Smooth muscle cell (in vitro differentiated cells): ENCODE measurements at regions not wholly inside any gene's neighbourhood (a gene's known extent, or its start where the extent isn't known, plus 50 kb on each side); places are given as distances from the start of the nearest gene placed in this dataset.

Experiments used
- DNase-seq: peaks from one replicate; lab custom pipeline; 2025; ENCODE audit not compliant: unreplicated experiment; lab: John Stamatoyannopoulos, UW
- H2AFZ ChIP-seq: fragments of 200-600 bp; sonication (generic); 2 replicates; pipeline ENCODE4 v1.6.0; 2016; ENCODE audit warnings: antibody characterized with exemption, low read depth, mild to moderate bottlenecking
- H3F3A ChIP-seq: fragments of 200-600 bp; sonication (generic); 2 replicates; pipeline ENCODE4 v1.6.0; 2017; ENCODE audit warnings: antibody characterized with exemption, low read depth
- H3K27ac ChIP-seq: fragments of 200-600 bp; sonication (generic); 2 replicates; pipeline ENCODE4 v1.5.1; 2016; ENCODE audit warnings: low read depth, mild to moderate bottlenecking
- H3K27me3 ChIP-seq: fragments of 200-600 bp; sonication (generic); 2 replicates; pipeline ENCODE4 v1.6.1; 2016; ENCODE audit warnings: low read depth, mild to moderate bottlenecking
- H3K36me3 ChIP-seq: fragments of 200-600 bp; sonication (generic); 2 replicates; pipeline ENCODE4 v1.5.1; 2016; ENCODE audit warnings: low read depth
- H3K4me1 ChIP-seq: fragments of 200-600 bp; sonication (generic); 2 replicates; pipeline ENCODE4 v1.5.1; 2016; ENCODE audit warnings: low read depth
- H3K4me2 ChIP-seq: fragments of 200-600 bp; sonication (generic); 2 replicates; pipeline ENCODE4 v1.6.0; 2016; ENCODE audit warnings: mild to moderate bottlenecking
- H3K4me3 ChIP-seq: fragments of 200-600 bp; sonication (generic); 2 replicates; pipeline ENCODE4 v1.5.1; 2016; ENCODE audit warnings: mild to moderate bottlenecking
- H3K79me2 ChIP-seq: fragments of 200-600 bp; sonication (generic); 2 replicates; pipeline ENCODE4 v1.6.0; 2016; ENCODE audit warnings: low read depth, mild to moderate bottlenecking
- H3K9ac ChIP-seq: fragments of 200-600 bp; sonication (generic); 2 replicates; pipeline ENCODE4 v1.6.0; 2016; ENCODE audit warnings: low read depth
- H3K9me3 ChIP-seq: fragments of 200-600 bp; sonication (generic); replicated peaks from 2 replicates; pipeline ENCODE4 v1.5.1; 2016; ENCODE audit warnings: low read depth
- H4K20me1 ChIP-seq: fragments of 200-600 bp; sonication (generic); 2 replicates; pipeline ENCODE4 v1.6.0; 2016; ENCODE audit warnings: low read depth
- WGBS: methylation state at CpG from one replicate; pipeline ENCODE4 v1.1.7; 2016; ENCODE audit warnings: low lambda C conversion rate; 5-methylcytosine and 5-hydroxymethylcytosine counted together
- TF ChIP-seq, protein P1 (sequence below): fragments of 200-600 bp; sonication (generic); IDR thresholded peaks from 2 replicates; pipeline ENCODE4 v1.5.1; 2017; ENCODE audit warnings: borderline replicate concordance, mild to moderate bottlenecking, antibody characterized with exemption; ENCODE audit not compliant: insufficient read depth, poor library complexity, severe bottlenecking

DNA sequence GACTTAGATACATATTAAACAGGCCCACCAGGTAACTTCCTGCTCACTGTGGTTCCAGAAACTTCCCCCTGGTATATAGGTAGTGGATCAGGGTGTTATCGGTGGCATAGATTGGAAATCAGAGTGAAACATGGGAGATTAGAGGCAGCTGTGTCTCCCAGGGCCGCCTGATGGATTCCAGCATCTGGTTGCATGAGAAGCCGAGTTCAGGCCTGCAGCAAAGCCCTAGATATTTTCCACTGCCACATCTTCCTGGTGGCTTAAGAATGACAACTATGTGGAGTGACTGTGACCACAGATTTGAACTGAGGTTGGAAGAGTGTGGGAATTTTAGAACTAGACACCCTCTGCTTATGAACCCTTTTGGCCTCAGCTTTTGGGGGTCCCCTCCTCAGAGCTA lies 184.8 kb upstream of the NTF3 start:
- DNase-seq: no peak
- no peaks in the 10 kb centered on the region for H3K36me3 ChIP-seq
- no peak overlapping the region for H3K27ac ChIP-seq
- no peak overlapping the region for H3K4me2 ChIP-seq
- TF ChIP-seq, protein P1, sequence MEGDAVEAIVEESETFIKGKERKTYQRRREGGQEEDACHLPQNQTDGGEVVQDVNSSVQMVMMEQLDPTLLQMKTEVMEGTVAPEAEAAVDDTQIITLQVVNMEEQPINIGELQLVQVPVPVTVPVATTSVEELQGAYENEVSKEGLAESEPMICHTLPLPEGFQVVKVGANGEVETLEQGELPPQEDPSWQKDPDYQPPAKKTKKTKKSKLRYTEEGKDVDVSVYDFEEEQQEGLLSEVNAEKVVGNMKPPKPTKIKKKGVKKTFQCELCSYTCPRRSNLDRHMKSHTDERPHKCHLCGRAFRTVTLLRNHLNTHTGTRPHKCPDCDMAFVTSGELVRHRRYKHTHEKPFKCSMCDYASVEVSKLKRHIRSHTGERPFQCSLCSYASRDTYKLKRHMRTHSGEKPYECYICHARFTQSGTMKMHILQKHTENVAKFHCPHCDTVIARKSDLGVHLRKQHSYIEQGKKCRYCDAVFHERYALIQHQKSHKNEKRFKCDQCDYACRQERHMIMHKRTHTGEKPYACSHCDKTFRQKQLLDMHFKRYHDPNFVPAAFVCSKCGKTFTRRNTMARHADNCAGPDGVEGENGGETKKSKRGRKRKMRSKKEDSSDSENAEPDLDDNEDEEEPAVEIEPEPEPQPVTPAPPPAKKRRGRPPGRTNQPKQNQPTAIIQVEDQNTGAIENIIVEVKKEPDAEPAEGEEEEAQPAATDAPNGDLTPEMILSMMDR: no peak
- no peaks in the 10 kb centered on the region for H3F3A ChIP-seq
- peaks cover 12% of the 10 kb centered on the region for H3K4me1 ChIP-seq
- no peaks in the 10 kb centered on the region for H4K20me1 ChIP-seq
- H2AFZ ChIP-seq: no peak overlapping the region
- no peak overlapping the region for H3K4me3 ChIP-seq
- no peak overlapping the region for H3K9ac ChIP-seq
- WGBS: 32% methylated on average over 3 of the region's 3 CpGs
- H3K79me2 ChIP-seq: no peaks in the 10 kb centered on the region
- no peaks in the 10 kb centered on the region for H3K27me3 ChIP-seq
- no peaks in the 10 kb centered on the region for H3K9me3 ChIP-seq

DNA sequence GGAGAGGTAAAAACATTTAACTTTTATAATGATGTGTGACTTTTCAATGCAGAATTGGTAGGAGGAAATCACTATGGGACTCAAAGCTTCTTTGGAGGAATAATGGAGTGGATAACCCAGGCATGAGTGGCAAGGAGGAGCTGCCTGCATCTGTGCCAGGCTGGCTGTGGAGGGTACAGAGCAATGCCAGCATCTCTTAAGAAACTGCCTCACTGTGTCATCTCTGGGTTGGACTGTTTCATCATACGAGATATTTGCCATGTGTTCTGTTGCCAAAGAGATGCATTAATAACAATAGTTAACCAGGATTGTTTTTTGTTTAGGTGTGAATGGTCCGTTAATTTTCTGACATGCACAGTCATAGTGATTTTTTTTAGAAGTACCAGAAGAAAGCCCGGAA lies 183.7 kb upstream of the NTF3 start:
- Histone ChIP-seq H3K9ac (no peak overlapping the region), H3K4me2 (no peak overlapping the region), H3K4me1 (peaks cover 12% of the 10 kb centered on the region), H2AFZ (no peak overlapping the region), H3F3A (no peaks in the 10 kb centered on the region), H3K4me3 (no peak overlapping the region), H3K27me3 (no peaks in the 10 kb centered on the region), H3K79me2 (no peaks in the 10 kb centered on the region), H4K20me1 (no peaks in the 10 kb centered on the region), H3K36me3 (no peaks in the 10 kb centered on the region), H3K9me3 (no peaks in the 10 kb centered on the region), H3K27ac (no peak overlapping the region)
- TF ChIP-seq, protein P1: no peak
- no peak for DNase-seq
- 91% methylated on average over 3 of the region's 3 CpGs for WGBS

DNA sequence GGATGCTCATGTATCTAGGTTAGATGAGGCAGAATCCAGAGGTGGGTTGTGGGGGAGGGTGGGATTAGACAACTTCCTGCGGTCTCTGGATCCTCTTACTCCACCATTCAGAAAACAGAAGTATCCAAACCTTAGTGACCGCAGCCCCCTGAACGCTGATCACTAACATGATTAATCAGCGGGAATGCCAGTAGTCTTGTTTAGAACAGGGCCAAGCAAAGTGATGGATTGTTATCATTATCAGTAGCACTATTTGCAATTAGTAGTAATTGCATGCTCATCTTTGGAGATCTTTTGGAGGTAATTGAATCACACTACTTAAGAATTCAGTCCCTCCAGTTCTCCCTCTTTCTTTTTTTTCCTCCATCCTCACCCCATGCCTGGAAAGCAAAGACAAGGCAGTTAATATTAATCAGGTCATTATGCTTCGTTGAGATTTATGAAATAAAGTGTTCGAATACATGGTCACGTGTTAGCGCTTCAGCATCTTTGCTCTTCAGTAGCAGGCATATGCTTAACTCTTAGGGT lies 182.8 kb upstream of the NTF3 start:
- DNase-seq: no peak
- H3K79me2 ChIP-seq: no peaks in the 10 kb centered on the region
- WGBS: 78% methylated on average over 8 of the region's 8 CpGs

DNA sequence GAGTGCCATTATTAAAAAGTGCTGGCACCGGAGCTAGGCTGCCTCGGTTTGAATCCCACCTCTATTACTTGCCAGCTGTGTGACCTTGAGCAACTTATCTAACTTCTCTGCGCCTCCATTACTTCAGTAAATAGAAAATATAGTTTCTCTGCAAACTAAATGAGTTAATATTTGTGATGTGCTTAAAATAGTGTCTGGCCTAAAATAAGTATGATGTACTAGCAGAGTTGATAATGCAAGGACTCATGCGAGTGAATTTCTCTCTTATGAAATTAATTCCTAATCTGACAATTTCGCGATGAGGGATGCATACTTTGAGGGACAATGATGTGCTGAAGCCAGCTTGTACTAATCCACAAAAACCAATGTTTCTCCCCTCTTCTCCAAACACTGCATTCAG lies 180.8 kb upstream of the NTF3 start:
- no peak for DNase-seq
- Histone ChIP-seq H3K4me2 (no peak overlapping the region), H3K27me3 (no peaks in the 10 kb centered on the region), H3F3A (no peaks in the 10 kb centered on the region), H3K36me3 (no peaks in the 10 kb centered on the region), H3K79me2 (no peaks in the 10 kb centered on the region), H3K27ac (no peak overlapping the region), H3K9me3 (no peaks in the 10 kb centered on the region), H3K9ac (no peak overlapping the region), H3K4me3 (no peak overlapping the region), H4K20me1 (no peaks in the 10 kb centered on the region), H2AFZ (no peak overlapping the region), H3K4me1 (peaks cover 9% of the 10 kb centered on the region)
- WGBS: 96% methylated on average over 6 of the region's 6 CpGs
- TF ChIP-seq, protein P1: no peak

More for the DNA sequence above, 182.8 kb upstream of the NTF3 start:
- no peaks in the 10 kb centered on the region for H4K20me1 ChIP-seq
- H3K4me1 ChIP-seq: peaks cover 10% of the 10 kb centered on the region
- H3K27me3 ChIP-seq: no peaks in the 10 kb centered on the region
- no peak overlapping the region for H3K27ac ChIP-seq
- H3K36me3 ChIP-seq: no peaks in the 10 kb centered on the region
- H3K4me2 ChIP-seq: no peak overlapping the region
- TF ChIP-seq, protein P1: no peak
- no peak overlapping the region for H3K4me3 ChIP-seq
- no peaks in the 10 kb centered on the region for H3F3A ChIP-seq
- no peak overlapping the region for H3K9ac ChIP-seq
- no peaks in the 10 kb centered on the region for H3K9me3 ChIP-seq
- H2AFZ ChIP-seq: no peak overlapping the region
